HG03135 (cell line): ENCODE measurements at regions not wholly inside any gene's neighbourhood (a gene's known extent, or its start where the extent isn't known, plus 50 kb on each side); places are given as distances from the start of the nearest gene placed in this dataset.
A peak's percentile ranks its signal among the peaks of the same experiment; 100 is the strongest.
"Not testable (repeated sequence)": the region's sequence is repeated elsewhere in the genome, so short reads cannot be mapped to it uniquely, and the experiment has no call there.

Experiments
- ATAC-seq: cut with Tn5 transposase; IDR thresholded peaks from one replicate; pipeline ENCODE4 v1.9.1; 2021; ENCODE audit warnings: mild to moderate bottlenecking, moderate library complexity; ENCODE audit not compliant: unreplicated experiment

DNA sequence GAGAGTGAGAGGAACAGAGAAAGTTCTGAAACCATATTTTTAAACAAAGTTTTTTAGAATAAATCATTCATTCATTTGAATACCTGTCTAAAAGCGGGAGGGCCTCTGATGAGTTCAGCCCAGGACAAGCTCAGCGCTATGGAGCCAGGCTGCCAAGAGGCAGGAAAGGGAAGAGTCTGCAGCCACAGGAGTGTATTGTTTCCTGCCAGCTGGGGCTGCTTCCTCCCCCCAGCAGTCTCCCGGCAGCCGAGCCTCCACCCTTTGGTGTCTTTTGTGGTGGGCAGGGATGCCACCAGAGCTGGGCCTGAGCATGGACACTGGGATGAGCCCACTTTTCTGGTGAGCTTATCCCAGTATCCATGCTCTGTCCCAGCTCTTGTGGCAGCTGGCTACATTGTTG lies 199.5 kb upstream of the TPRG1 start:
- ATAC-seq, result no peak

DNA sequence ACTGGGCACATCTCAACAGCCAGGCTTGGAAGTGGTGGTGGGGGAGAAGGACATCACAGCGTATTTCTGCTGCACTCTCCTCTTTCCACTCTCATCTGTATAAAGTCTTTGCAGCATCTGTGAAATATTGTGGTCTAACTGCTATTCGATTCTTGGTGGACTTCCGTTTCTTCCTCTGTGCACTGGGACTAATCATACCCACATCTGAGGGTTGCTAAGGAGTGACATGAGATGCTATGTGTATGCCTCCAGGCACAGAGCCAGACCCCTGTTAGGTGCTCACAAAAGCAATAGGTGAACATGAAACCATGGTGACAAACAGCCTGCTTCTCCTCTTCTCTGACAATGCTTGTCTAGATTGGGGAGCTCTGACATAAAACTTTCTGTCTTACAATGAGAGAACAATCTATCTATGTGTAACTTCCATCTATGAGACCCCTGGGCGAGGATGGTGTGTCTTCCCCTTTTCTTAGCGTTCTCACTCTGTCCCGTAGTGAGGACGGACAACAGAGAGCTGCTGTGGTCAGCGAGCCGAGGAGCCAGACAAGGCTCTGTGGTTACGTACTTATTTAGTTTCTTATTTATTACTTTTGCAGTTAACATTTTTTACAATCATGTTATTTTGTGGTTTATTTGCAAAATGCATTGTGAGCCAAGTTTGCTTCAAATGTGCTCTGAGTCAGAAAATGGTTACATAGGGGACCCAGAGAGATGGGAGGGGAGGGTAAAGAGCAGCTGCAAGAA lies 196.7 kb upstream of the TPRG1 start:
- no peak for ATAC-seq

DNA sequence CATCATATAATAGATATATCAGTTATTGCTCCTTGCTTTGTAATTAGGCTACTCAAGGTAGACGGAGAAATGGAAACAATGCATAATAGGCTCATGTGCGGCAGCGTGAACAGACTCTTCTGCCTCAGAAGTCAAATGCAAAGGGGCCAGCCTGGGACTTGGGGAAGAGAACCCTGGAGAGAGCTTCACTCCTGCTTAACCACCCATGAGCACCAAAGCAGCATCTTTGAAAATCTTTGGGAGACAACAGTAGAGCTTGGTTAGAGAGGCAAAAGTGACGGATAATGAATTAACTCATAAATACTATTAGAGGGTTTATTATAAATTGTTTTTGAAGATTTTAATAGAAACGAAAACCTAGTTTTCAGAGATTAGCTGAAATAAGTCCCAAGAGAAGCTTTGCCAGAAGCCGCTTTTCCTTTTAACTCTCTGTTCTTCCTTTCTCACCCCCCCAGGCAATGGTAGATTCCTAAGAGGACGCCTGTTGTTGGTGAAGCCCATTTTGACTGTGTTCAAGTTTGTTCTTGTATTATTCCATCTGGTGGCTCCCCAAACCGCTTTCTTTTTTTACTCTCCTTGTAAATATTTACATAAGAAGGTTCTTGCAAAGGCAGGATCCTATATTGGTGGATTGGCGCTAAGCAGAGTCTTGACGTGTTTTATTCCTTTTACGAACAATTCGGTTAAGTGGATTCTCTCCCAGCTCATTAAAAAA lies 196.0 kb upstream of the TPRG1 start:
- ATAC-seq, result no peak

DNA sequence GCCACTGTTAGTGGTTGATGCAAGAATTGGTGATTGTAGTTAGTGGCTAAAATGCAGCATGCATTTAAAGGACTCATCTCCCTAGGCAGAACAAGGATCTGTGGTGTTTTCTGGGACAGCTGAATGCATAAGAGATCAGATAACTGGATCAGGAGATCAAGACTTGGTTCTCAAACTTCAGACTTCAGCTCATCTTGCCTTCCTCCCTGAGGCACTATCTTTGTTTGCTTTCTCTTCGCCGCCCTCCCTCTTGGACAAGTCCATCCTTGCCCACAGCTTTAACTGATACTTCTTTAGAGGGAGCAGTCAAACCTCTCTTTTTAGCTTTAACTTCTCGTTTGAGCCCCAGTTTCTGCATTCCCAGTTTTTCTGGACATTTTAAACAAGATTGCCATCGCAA lies 195.4 kb upstream of the TPRG1 start:
- no peak for ATAC-seq

DNA sequence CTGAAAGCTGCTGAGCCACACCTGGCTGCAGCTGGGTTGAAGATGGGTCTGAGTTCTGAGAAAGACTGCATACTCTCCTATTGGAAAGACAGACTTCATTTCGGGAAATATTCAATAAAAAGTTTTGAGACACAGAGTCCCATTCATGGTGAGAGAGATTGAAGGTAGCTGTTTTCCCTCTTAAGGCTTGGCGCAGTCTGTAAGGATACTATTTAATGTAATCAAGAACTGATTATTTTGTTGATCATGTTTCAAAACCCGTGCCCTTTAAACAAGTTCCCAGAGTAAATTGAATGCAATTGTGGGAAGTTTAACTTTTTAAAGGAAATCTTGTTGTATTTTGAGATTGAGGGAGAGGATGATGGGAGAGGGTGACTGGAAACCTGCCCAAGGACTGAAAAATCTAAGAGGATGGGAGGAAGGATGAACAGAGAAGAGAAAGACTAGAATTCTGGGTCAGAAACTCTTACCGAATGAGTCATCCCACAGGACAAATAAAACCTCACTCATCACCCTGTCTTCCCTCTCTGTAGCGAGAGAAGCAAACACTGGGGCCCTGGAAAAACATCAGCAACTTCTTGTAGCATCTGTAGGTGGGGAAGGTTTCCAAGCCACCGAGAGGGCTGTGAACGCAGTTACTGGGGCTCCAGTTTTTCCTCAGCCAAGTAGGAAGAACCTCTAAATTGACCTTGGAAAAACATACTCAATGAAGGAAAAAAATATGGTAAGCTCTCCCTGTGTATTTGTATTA lies 193.2 kb upstream of the TPRG1 start:
- no peak for ATAC-seq

DNA sequence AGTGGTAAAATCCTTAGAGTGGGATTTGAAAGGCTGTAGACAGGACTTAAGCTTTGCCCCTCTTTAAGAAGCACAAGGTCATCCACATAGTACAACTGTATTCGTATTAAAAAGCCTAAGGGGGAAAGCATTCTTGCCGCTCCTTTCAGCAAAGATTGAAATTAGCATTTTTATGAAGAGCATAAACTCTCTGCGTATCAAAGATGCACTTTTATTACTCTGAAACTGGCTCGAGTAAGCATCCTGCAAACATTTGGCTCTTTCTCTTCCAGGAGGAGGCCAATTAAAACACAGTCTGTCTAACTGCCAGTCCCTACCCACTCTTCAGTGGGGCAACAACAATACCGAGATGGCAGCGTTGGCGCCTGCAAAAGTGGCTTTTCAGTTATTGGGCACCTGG lies 192.5 kb upstream of the TPRG1 start:
- no peak for ATAC-seq

DNA sequence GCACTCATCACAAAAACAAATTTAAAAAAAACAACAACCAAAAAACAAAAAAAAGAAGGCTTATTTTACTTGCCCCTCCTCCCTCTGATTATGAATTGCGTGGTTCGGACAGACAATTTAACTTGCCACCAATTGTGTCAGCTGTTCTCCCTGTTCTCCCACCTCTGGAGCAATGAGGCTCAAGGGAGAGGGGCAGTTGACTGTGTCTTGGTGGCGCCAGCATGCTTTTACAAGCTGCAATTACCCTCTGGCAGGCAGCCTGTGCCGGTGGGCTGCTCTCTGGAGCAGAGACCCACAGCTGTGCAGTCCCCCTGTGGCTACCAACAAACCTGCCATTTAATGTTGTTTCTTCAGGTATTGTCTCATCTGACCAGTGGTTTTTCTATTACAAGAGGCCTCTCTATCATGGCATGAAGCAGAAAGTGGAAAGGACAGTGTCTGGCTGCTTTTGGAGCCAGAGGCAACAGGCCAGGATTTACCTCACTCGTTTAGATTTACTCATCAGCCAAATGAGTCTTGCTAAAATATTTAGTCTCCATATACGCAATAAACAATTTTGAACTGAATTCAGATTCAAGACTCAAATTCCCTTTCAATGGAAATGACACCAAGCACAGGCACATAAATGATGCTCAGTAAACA lies 192.0 kb upstream of the TPRG1 start:
- ATAC-seq, result no peak

DNA sequence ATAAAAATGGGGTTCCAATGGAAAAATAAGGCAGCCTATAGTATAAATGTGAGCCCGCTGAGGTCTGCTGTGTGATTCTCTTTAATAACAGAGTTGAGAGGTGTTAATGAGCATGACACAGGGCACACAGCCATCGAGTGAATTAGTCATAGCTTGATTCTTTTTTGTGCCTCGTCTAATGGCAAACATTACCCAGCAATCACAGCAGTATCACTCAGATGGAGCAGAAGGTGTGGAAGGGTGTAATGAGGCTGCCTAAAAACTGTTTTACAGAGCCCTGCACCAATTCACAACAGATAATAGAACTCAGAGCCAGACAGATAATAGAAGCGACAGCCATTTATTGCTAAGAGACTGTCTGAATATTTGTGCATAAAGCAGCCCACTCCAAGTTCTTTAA lies 178.6 kb upstream of the TPRG1 start:
- no peak for ATAC-seq

DNA sequence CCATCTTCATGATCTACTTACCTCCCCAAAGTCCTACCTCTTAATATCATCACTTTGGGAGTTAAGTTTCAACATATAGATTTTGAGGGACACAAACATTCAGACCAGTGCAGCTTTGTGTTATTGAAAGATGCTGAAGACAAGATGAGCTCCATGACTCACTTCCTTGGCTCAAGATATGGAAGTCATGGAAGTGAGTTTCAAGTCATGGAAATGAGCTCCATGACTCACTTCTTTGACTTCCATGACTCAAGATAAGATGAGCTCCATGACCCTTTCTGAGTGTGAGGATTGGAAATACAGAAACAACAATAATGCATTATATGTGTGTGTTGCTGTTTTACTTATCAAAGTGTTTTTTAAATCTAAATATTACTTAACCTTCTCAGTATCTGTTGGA lies 170.2 kb upstream of the TPRG1 start:
- ATAC-seq, result no peak

DNA sequence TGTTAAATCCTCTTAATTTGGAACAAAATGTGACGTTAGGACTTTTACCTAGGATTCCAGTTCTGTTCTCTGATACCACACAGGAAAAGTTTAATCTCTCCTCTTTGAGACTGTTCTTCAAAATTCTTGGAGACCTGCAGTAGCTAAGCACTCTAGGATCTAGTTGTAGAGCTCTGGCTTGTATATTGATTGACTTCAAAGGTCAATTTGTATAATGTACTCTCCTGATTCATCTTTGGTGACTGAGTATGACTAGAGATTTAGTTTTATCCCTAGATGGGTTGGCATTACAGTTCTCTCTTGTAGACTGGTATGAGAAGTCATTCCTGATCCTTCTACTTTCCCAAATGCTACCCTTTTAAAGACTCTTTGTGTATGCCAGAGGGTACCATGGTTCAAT lies 168.4 kb upstream of the TPRG1 start:
- ATAC-seq, result no peak

DNA sequence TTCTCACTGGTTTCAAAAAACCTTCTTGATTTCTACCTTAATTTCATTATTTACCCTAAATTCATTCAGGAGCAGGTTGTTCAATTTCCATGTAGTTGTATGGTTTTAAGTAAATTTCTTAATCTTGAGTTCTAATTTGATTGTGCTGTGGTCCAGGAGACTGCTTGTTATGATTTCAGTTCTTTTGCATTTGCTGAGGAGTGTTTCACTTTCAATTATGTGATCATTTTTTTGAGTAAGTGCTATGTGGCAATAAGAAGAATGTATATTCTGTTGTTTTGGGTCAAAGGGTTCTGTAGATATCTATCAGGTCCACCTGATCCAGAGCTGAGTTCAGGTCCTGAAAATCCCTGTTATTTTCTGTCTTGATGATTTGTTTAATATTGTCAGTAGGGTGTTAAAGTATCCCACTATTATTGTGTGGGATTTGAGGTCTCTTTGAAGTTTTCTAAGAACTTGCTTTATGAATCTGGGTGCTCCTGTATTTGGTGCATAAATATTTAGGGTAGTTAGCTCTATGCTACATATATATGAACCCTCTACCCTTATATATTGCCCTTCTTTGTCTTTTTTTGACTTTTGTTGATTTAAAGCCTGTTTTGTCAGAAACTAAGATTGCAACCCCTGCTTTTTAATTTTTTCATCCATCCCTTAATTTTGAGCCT lies 158.4 kb upstream of the TPRG1 start:
- no peak for ATAC-seq

DNA sequence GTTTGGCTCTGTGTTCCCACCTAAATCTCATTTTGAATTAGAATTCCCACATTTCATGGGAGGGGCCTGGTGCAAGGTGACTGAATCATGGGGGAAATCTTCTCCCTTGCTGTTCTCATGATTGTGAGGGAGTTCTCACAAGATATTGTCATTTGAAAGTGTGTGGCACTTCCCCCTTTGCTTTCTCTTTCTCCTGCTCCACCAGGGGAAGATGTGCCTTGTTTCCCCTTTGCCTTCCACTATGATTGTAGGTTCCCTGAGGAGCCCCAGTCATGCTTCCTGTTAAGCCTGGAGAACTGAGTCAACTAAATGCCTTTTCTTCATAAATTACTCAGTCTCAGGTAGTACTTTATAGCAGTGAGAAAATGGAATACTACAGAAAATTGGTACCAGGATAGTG lies 157.2 kb upstream of the TPRG1 start:
- no peak for ATAC-seq

DNA sequence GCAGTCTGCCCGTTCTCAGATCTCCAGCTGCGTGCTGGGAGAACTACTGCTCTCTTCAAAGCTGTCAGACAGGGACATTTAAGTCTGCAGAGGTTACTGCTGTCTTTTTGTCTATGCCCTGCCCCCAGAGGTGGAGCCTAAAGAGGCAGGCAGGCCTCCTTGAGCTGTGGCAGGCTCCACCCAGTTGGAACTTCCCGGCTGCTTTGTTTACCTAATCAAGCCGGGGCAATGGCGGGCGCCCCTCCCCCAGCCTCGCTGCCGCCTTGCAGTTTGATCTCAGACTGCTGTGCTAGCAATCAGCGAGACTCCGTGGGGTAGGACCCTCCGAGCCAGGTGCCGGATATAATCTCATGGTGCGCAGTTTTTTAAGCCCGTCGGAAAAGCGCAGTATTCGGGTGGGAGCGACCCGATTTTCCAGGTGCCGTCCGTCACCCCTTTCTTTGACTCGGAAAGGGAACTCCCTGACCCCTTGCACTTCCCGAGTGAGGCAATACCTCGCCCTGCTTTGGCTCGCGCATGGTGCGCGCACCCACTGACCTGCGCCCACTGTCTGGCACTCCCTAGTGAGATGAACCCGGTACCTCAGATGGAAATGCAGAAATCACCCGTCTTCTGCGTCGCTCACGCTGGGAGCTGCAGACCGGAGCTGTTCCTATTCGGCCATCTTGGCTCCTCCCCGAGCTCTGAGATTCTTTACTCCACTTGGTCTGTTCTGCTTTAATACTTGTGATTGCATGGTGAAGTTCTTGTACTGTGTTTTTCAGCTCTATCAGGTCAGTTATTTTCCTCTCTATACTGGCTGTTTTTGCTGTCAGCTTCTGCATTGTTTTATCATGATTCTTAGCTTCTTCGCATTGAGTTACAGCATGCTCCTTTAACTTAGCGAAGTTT lies 148.9 kb upstream of the TPRG1 start:
- ATAC-seq, result not testable (repeated sequence)

DNA sequence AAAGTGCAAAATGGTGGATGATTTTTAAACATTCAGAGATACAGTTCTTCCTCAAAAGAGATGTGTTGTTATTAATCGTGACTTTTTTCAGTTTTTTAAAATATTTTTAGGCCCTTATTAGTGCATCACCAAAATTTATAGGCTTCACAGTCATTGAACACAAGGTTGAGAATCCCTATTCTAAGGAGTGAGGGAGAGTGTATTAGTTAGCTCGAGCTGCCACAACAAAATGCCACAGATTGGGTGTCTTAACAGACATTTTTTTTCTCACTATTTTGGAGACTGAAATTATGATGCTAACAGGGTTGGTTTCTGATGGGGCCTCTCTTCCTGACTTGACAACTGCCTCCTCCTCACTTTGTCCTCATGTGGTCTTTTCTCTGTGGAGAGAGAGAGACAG lies 145.9 kb upstream of the TPRG1 start:
- ATAC-seq, result no peak

DNA sequence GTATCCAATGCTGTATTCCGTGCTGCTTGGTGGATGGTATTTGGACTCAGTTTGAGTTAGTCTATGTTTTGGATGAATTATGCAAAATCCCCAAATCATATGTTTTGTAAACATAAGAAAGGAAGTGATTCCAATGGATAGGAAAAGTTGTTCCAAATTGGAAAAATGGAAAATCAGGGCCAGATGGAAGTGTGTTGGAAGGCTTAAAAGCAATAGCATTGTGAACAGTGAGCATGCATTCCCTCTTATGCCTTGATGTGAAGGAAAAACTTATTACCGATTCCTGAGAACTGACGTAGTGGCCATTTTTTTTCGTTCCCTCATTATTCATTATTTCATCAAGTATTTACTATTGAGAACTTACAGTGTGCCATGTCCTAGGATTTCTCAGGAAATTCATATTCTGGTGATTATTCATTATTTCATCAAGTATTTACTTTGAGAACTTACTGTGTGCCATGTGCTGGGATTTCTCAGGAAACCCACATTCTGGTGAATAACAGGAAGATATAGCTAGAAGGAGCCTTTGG lies 144.1 kb upstream of the TPRG1 start:
- ATAC-seq, result no peak

DNA sequence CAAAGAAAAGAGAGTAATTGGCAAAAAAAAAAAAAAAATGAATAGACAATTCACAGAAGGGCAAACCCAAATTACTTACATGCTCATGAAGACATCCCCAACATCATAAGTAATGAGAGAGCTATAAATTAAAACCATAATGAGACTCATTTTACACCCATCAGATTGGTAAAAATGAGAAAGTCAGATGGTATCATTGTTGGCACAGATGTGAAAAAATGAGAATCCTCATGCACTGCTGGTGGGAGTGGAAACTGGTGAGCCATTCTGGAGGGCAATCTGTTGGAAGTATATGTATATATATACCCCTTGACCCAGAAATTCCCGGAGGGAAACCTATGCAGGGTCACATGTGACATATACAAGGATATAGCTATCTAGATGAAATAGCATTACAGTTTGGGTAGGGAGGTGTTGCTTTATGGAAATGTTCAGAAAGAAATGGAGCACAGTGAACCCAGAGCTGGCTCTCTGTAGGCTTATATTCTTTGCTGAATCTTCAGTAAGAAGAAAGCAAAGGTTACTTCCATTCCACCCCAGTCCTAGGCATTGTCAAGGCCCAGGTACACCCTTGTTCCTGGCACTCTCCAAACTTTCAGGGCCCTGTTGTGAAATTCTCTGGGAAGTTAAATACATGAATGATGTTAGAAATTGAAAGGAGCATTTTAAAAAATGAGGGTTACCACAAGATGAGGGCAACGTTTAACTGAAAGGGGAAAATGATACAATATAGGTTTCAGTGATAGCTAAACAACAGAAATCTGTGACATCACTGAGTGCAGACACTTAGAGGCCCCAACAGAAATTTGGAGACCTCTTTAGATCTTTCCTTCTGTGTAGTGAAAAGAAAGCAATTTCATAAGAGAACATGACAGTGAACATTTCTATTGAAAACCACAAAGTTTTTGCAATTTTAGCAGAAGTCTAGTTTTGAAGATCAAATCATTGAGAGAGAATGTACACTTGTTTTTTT lies 132.7 kb upstream of the TPRG1 start:
- no peak for ATAC-seq

DNA sequence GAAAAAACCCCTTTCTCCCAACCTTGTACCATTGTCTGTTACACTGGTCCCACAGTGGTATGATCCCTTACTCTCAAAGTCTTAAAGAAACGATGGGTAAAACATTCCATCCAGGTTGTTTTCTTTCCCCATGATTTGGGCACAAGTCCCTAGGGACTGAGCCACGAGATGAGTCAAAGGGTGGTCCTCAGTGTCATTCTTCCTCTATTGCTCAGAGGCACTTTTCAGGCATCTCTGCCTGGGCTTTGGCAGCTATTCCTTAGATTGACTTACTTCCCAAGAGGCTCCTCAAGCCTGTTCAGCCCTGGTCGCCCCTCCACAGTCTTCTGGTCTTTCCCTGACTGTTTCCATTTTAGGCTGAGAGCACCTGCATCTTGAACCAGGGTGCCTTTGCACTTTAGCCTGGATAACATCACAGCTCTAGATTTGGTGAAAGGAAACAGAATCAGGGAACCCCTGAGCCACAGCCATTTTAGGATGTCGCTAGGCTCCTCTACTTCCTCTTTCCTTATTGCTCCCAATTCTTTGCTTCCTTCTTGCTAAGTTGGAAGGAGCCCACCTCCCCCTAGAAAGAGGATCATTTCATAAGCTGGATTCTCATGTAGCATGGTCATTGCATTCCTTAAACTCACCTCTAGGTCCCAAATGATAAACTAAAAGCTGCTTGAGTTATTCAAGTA lies 131.0 kb upstream of the TPRG1 start:
- ATAC-seq, result no peak

DNA sequence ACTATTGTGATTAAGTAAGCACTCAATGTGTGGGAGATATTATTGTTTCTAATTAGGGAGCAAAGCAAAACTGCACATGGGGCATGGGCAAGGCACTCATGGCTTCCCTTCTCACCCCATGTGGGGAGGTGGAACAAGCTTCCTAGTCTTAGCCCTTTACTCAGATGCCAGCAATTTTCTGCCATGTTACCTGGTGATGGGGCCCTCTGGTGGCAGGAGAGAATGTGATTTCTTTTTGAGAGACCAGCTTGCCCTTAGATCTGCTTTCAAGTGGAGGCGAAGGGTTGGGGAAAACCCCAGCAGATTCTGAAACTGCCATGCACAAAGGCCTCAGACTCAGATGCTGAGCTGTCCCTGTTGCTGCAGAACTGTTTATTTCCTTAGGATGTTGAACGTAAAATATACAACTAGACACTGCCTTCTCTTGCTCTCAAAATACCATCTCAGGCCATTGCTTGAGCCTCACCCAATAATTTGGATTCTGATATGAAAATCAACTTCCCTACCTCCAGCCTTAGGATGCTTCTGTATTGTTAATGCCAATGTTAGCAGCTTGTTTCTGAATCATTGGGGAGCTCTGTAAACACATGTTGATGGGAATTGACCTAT lies 130.2 kb upstream of the TPRG1 start:
- ATAC-seq, result peak; percentile 91
